Ascending aorta (tissue), 2 donors: ENCODE measurements at regions not wholly inside any gene's neighbourhood (a gene's known extent, or its start where the extent isn't known, plus 50 kb on each side); places are given as distances from the start of the nearest gene placed in this dataset.

Source experiments
- DNase-seq, 2 donors: peaks; one replicate each; pipeline ENCODE4 v3.0.0-alpha.2; 2019; ENCODE audit warnings: low spot score in 2 of 2
- H3K27ac ChIP-seq, 2 donors: fragments of 200-600 bp; sonication (generic); one replicate each; pipeline ENCODE4 v1.5.1; 2016 to 2017; ENCODE audit warnings: mild to moderate bottlenecking in 1 of 2
- H3K27me3 ChIP-seq: fragments of 200-600 bp; sonication (generic); one replicate; pipeline ENCODE4 v1.5.1; 2017
- H3K36me3 ChIP-seq, 2 donors: fragments of 200-600 bp; sonication (generic); one replicate each; pipeline ENCODE4 v1.5.1; 2016
- H3K4me1 ChIP-seq, 2 donors: fragments of 200-600 bp; sonication (generic); one replicate each; pipeline ENCODE4 v1.5.1; 2016 to 2017; ENCODE audit warnings: mild to moderate bottlenecking in 1 of 2
- H3K4me3 ChIP-seq, 2 donors: fragments of 200-600 bp; sonication (generic); one replicate each; pipeline ENCODE4 v1.5.1; 2016 to 2017; ENCODE audit warnings: mild to moderate bottlenecking in 1 of 2
- H3K9me3 ChIP-seq, 2 donors: fragments of 200-600 bp; sonication (generic); one replicate each; pipeline ENCODE4 v1.5.1; 2016
- intact Hi-C: fragments of 100-400 bp; cut with DNase I; formaldehyde crosslinking; loops from one replicate; pipeline ENCODE4 v1.15.1; 2023
- TF ChIP-seq, protein P1 (sequence below), 3 experiments: fragments of 200-600 bp in 2 of 3; fragments of 450-650 bp in 1 of 3; sonication (generic) in 2 of 3; IDR thresholded peaks; one replicate each; pipeline ENCODE4 v1.5.1; 2016 to 2019; ENCODE audit warnings: antibody characterized with exemption in 3 of 3, mild to moderate bottlenecking in 1 of 3, moderate library complexity in 1 of 3

DNA sequence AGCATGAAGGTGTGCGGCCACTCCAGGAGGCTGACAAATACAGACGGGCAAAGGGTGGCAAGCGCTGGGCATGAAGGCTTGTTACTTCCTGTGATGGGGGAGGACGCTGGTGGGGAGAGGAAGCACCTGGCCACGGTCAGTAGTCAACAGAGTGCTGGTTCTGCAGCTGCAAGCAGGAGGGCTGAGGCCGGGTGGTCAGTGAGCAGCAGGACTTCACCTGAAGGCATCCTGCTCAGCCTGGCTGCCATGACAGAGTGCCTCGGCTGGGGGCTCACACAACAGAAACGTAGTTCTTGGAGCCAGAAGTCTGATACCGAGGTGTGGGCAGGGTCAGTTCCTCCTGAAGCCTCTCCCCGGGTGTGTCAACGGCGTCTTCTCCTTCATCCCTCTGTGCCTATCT, 118.6 kb upstream of the IRX4 start:
- H3K4me1 ChIP-seq, result no peaks in the 10 kb centered on the region
- TF ChIP-seq, protein P1, sequence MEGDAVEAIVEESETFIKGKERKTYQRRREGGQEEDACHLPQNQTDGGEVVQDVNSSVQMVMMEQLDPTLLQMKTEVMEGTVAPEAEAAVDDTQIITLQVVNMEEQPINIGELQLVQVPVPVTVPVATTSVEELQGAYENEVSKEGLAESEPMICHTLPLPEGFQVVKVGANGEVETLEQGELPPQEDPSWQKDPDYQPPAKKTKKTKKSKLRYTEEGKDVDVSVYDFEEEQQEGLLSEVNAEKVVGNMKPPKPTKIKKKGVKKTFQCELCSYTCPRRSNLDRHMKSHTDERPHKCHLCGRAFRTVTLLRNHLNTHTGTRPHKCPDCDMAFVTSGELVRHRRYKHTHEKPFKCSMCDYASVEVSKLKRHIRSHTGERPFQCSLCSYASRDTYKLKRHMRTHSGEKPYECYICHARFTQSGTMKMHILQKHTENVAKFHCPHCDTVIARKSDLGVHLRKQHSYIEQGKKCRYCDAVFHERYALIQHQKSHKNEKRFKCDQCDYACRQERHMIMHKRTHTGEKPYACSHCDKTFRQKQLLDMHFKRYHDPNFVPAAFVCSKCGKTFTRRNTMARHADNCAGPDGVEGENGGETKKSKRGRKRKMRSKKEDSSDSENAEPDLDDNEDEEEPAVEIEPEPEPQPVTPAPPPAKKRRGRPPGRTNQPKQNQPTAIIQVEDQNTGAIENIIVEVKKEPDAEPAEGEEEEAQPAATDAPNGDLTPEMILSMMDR (IDR thresholded peaks at IDR 0.05), result no peak
- no peak for DNase-seq
- H3K36me3 ChIP-seq, result no peaks in the 10 kb centered on the region
- no peaks in the 10 kb centered on the region for H3K27me3 ChIP-seq
- intact Hi-C loops, result no loop called here
- H3K9me3 ChIP-seq, result no peaks in the 10 kb centered on the region
- no peak overlapping the region for H3K27ac ChIP-seq
- H3K4me3 ChIP-seq, result no peak overlapping the region

DNA sequence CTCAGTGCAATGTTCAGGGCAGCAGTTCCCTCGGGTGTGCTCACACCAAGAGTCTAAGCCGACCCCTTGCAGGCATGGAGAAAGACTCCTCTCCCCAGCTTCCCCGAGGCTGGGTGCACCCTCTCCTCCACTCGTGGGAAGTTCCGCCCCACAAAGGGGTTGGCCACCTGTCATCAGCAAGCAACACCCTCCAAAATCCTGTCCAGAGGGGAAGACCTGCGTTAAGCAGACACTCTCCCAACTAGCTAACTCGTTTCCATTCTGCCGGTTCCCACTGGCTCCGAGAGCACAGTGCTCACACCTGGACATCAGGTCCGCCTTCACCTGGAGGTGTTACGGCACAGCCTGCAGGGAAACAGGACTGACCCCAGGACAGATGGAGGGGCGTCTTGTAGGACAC, 117.9 kb upstream of the IRX4 start:
- TF ChIP-seq, protein P1 (IDR thresholded peaks at IDR 0.05), result no peak
- Histone ChIP-seq H3K27ac (no peak overlapping the region), H3K36me3 (no peaks in the 10 kb centered on the region), H3K27me3 (no peaks in the 10 kb centered on the region), H3K4me3 (no peak overlapping the region), H3K9me3 (no peaks in the 10 kb centered on the region), H3K4me1 (no peaks in the 10 kb centered on the region)
- no peak for DNase-seq
- intact Hi-C loops, result no loop called here

DNA sequence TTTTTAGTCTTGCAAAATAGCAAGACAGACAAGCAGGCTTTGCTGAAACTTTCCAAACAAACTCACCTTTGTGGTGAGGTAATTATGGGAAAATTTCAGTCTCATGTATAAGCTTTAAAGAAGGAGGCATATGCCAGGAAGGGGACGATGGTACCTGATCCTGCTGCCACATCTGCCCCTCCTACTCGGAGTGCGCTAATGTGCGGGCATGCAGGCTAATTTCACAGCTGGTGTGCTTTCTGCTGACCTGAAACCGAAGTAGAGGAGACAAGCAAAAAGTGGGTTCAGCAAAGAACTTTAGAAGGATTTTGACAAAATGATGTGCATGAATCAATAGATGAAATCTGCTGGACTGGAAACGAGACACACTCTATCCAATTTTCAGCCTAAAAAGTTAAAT, 117.1 kb upstream of the IRX4 start:
- H3K4me3 ChIP-seq, result no peak overlapping the region
- H3K9me3 ChIP-seq, result no peaks in the 10 kb centered on the region
- H3K36me3 ChIP-seq, result no peaks in the 10 kb centered on the region
- no peak overlapping the region for H3K27ac ChIP-seq
- DNase-seq, result no peak
- intact Hi-C loops, result no loop called here
- H3K27me3 ChIP-seq, result no peaks in the 10 kb centered on the region
- H3K4me1 ChIP-seq, result no peaks in the 10 kb centered on the region
- TF ChIP-seq, protein P1 (IDR thresholded peaks at IDR 0.05), result no peak

DNA sequence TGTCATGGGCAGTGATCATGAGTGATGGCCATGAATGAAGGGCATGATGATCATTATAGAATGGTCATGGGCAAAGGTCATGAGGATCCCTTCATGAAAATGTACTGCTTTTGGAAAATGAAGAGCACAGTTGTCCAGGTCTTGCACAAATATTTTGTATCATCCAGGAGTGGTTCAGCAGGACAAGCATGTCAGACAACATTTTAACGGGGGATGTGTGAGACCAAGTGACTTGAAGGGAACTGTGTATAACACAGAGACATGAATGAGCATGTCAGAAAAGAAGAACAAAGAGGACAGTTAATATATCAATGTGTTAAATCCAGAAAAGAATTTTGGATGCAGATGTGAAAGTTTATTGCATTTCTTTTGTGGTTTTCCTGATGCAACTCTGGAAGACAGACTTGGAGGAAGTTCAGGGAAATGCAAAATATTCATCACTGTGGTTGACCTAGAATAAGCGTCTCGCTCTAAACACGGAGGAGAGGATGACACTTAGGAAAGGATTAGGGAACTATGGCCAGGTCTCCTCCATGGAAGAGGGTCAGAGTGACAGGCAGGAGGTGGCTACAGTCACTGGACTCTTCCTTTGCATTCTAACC, 116.1 kb upstream of the IRX4 start:
- DNase-seq, result no peak
- Histone ChIP-seq H3K36me3 (no peaks in the 10 kb centered on the region), H3K9me3 (no peaks in the 10 kb centered on the region), H3K4me3 (no peak overlapping the region), H3K27me3 (no peaks in the 10 kb centered on the region), H3K4me1 (no peaks in the 10 kb centered on the region), H3K27ac (no peak overlapping the region)
- intact Hi-C loops, result no loop called here
- TF ChIP-seq, protein P1 (IDR thresholded peaks at IDR 0.05), result no peak

DNA sequence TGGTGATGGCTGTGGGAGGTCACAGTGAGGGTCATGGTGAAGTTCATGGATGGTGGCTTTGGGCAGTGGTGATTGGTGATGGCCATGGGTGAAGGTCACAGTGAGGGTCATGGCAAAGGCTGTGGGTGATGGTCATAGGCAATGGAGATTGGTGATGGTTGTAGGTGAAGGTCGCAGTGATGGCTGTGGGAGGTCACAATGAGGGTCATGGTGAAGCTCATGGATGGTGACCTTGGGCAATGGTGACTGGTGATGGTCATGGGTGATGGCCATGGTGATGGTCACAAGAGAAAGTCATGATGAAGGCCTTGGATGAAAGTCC, 115.6 kb upstream of the IRX4 start:
- no peaks in the 10 kb centered on the region for H3K36me3 ChIP-seq
- no peaks in the 10 kb centered on the region for H3K9me3 ChIP-seq
- no peaks in the 10 kb centered on the region for H3K27me3 ChIP-seq
- DNase-seq, result no peak
- no peak overlapping the region for H3K4me3 ChIP-seq
- intact Hi-C loops, result no loop called here
- no peak overlapping the region for H3K27ac ChIP-seq
- H3K4me1 ChIP-seq, result no peaks in the 10 kb centered on the region
- TF ChIP-seq, protein P1 (IDR thresholded peaks at IDR 0.05), result no peak
